NCI-H446 (cell line): ENCODE measurements at regions not wholly inside any gene's neighbourhood (a gene's known extent, or its start where the extent isn't known, plus 50 kb on each side); places are given as distances from the start of the nearest gene placed in this dataset.
"Not testable (repeated sequence)": the region's sequence is repeated elsewhere in the genome, so short reads cannot be mapped to it uniquely, and the experiment has no call there.

Experiments used
- DNase-seq, 2 experiments: peaks; one replicate each; lab custom pipeline; 2025; lab: John Stamatoyannopoulos, UW

GRCh38 chr5:124551939-124552279 is 194.5 kb downstream of the ZNF608 start:
- no peak for DNase-seq

DNA sequence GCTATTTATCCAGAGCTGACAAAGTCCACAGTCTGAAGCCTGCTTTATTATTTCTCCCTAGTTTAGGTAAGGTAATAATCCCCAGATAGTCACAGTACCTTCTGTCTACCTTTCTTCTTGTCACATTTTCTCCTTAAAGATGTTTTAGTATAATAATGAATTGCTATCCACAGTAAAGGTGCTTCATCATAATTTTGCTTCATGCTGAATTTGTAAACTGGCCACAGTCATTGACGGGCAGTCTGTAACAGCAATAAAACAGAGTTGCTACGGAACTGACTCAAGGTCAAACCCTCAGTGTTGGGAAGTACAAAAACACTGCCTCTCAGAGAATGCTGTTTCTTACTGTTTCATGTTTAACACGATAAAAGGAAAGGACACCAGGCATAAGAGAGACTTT is 195.7 kb downstream of the ZNF608 start:
- DNase-seq = no peak

GRCh38 chr5:124549891-124550436 is 196.5 kb downstream of the ZNF608 start:
- DNase-seq = no peak

DNA sequence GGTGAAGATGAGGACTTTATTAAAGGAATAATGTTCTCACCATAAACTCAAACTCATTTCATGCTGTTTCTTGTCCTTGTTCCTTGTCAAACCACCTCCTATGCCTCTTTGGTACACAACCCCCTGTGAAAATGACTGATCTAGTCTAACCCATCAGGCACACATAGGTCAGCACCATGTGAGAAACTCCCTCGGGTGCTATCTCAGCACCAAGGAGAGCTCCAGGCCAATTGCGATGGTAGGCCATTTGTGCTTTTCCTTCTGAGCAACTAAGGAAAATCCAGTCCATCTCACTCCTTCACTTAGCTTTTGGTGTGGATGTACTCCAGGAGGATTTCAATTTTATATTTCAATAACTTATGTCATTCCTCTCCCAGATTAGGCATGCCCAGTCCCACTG is 199.8 kb downstream of the ZNF608 start:
- DNase-seq = no peak

- no peak for DNase-seq
These were observed 201.9 kb downstream of the ZNF608 start for GRCh38 chr5:124544366-124545055.

GRCh38 chr5:124538931-124539330 is 207.5 kb downstream of the ZNF608 start:
- no peak for DNase-seq

DNA sequence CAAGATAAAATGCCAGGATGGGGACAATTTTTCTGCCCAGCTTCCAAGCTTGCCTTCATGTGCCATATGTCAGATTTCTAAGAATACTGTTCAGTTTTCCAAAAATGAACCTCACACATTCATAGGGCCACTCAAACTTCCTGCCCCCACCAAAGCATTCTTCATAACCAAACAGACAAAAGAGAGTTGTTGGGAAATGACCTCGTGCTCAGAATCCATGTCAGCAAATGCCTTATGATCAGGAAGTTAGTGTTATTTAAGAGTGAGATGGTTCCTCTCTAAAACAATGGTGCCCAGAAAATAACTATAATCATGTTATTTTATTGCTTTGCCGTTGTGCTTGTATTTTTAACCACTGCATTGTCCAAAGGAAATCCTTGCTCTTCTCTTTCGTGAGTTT is 208.2 kb downstream of the ZNF608 start:
- no peak for DNase-seq

DNA sequence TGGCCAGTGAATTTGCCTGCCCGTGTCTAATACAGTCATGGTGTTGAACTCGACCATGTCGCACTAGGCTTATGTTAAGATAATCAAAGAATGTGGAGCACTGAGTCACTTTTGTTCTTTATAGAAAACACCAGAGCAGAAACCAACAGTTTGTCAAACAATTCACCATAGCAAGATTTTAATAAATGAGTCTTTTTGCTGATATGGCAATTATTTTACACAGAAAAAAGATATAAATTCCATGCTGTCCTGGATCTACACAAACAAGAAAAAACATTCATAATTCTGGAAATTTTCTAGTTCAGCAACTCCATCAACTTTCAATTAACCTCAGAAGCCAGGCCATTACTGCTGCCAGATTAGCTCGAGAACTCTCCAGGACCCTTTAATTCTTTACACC is 208.9 kb downstream of the ZNF608 start:
- DNase-seq = no peak

- DNase-seq = no peak
These were observed 209.3 kb downstream of the ZNF608 start for GRCh38 chr5:124537107-124537506.

- no peak for DNase-seq
These were observed 210.1 kb downstream of the ZNF608 start for GRCh38 chr5:124536333-124536732.

DNA sequence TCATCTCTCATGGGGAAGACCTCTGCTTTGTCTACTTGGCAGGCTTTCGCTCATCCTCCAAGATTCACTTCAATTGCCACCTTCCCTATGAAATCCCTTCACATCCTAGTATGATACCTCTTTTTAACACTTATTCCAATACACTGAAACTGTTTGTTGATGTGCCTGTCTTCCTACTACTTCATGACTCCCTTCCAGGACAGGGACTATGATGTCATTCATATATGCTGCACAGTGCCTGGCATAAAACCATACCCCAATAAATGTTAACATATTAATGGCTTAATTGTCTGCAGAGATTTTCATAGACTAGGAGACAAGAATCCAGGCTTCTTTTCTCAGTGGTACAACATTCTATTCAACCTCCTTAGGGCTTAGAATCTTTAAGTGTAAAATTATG is 215.5 kb downstream of the ZNF608 start:
- no peak for DNase-seq

DNA sequence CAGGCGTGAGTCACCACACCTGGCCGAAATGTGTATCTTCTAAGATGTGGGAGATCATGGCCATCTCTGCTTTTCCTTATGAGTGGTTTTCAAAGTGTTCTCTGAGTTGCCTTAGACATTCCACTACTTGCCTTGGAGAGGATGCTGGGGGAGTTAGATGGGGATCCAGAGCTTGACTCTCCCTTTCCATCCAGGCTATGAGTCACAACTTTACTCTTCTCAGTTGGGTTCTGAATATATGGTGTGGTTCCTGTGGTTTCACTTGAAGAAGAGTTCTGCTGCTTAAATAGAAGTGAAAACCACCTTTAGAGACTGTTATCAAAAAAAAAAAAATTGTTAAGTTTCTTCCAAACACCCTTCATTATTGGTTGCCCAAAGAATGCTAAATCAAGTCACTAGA is 217.6 kb downstream of the ZNF608 start:
- no peak for DNase-seq

DNA sequence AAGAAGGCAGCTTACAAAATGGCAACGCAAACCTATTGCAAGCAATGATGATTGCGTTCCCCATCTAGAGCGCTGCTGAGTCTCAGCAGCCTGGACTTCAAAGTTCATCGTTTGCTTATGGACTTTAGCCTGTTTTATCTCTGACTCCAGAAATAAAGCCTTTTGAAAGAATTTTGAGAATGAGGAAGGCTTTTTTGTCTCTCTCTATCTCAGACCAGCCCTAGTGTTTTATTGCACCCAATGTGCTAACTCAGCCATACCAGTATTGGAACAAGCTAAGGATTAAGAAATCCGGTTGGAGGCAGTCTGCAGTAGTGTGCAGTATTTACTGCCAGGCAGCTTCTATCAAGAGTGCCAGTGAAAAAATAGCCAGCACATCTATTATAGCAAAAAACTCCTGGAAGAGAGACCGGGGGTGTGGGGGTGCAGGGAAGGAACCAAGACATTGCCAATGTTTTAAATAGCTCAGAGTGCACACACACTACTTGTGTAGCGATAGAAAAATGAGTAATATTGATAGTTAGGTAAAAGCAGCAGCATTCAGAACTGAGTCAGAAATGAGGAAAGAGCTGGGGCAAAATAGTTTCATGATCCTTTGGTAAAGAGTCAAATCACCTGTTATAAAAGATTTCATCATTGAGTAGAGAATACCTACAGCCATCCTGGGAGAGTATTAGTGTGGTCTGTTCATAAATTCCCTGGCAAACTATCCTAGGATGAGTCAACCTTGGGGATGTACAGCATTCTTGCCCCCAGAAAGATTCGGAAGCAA is 219.0 kb downstream of the ZNF608 start:
- DNase-seq = no peak

DNA sequence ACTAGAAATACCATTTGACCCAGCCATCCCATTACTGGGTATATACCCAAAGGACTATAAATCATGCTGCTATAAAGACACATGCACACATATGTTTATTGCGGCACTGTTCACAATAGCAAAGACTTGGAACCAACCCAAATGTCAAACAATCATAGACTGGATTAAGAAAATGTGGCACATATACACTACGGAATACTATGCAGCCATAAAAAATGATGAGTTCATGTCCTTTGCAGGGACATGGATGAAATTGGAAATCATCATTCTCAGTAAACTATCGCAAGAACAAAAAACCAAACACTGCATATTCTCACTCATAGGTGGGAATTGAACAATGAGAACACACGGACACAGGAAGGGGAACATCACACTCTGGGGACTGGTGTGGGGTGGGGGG is 220.4 kb downstream of the ZNF608 start:
- DNase-seq = not testable (repeated sequence)

DNA sequence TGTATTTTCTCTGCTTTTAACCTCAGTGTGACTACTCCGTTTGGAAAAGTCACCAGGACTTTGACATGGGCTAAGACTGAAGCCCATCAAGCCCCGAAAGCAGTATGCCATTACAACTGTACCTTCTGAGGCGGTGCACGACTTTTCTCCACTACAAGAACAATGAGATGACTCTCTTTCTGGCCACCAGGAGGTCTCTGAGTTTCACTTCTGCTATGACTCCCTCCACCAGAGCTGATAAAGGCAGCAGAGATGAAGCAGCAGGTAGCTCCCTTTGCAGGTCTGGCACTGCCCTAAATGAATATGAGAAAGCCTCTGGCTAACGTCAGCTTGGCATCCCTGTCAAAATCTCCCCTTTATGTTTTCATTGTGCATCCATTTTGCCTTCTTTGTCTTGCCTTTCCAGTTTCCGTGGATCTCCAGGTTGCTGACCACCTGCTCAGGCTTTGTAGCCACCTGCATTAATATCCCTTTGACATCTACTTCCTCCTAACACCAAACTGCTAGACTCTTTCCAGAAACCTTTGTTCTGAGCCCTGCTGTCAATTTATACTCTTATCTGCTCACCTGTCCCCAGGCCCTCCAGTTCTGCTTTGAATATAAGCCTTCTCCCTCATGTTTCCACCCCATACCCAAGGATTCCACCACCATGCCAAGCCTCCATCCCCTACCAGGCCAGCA is 221.7 kb downstream of the ZNF608 start:
- DNase-seq = no peak

GRCh38 chr5:124523897-124524296 is 222.5 kb downstream of the ZNF608 start:
- DNase-seq = no peak

DNA sequence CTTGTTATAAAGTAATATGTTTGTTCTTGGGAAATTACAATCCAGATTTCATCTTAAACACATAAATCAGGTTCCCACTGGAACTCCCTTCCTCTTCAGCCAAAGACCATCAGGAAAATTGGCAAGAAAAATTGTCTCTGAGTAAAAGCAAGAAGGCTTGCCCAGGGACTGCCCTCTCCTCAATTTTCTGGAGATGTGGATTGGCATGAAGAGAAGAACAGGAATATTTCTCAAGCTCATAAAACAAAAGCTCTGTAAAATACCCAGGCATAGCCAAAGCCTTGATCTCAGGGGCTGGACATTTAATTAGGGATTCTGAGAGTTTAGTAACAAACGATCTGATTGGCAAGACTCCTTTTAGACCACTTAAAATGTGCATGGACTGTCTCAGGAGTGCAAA is 223.4 kb downstream of the ZNF608 start:
- DNase-seq = no peak

GRCh38 chr5:124521461-124522230 is 224.8 kb downstream of the ZNF608 start:
- DNase-seq = no peak

DNA sequence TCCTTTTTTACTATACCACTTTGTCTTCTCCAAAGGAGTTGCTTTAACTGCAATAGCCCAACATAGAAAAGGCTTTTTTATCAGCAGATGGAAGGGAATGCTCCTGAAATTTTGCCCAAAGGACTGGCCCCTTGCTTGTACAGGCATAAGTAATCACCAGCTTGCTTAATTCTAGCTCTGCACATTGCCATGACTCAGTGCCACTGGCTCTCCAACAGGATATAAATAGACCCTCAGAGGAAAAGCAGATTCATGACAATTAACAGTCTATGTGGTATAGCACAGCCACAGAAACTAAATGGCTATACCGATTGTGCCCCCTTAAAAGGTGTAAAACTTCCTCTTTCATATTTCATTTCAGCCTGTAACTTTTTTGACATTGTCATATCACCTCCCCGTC is 227.0 kb downstream of the ZNF608 start:
- DNase-seq = peak; percentile 25 to 82

DNA sequence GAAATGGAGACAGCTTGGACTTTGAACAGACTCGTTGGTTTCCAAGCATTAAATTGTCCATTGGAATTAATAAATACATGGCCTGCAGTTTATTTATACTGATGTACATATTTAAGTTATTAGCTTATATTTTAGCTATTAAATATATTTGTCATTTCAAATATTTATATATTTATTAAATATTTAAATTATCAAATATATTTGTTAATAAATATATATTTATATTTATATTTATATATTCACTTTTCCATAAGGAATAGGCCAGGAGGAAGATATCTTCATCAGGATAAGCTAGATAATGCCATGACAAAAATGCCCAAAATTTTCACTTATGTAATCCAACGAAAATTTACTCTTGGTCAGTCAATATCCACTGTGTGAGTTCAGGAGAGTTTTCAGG is 229.9 kb downstream of the ZNF608 start:
- DNase-seq = no peak

GRCh38 chr5:124515497-124516245 is 230.8 kb downstream of the ZNF608 start:
- peak; percentile 20 to 54 for DNase-seq
